ENCODE measurements at regions not wholly inside any gene's neighbourhood (a gene's known extent, or its start where the extent isn't known, plus 50 kb on each side); places are given as distances from the start of the nearest gene placed in this dataset.

- in situ Hi-C loops (cut with MboI; ENCODE audit: low sequenced_read_pairs) = loop anchor here (25.0 kb wide), 1 partner anchor 496 kb away; no protein-coding TSS in a partner anchor
These were observed 64.0 kb downstream of the EBNA1BP2 start for GRCh38 chr1:43108080-43108479.

- in situ Hi-C loops (cut with MboI; ENCODE audit: low sequenced_read_pairs) = loop anchor here (25.0 kb wide), 1 partner anchor 495 kb away; no protein-coding TSS in a partner anchor
These were observed 64.4 kb downstream of the EBNA1BP2 start for GRCh38 chr1:43107664-43108063.

GRCh38 chr1:43104027-43104763 is 67.9 kb downstream of the EBNA1BP2 start:
- in situ Hi-C loops (cut with MboI; ENCODE audit: low sequenced_read_pairs) = loop anchor here (25.0 kb wide), 1 partner anchor 492 kb away; no protein-coding TSS in a partner anchor

- in situ Hi-C loops (cut with MboI; ENCODE audit: low sequenced_read_pairs) = loop anchor here (25.0 kb wide), 1 partner anchor 489 kb away; no protein-coding TSS in a partner anchor
These were observed 71.0 kb downstream of the EBNA1BP2 start for GRCh38 chr1:43101061-43101460.

- in situ Hi-C loops (cut with MboI; ENCODE audit: low sequenced_read_pairs) = loop anchor here (25.0 kb wide), 1 partner anchor 586 kb away; no protein-coding TSS in a partner anchor
These were observed 73.9 kb downstream of the EBNA1BP2 start for GRCh38 chr1:43098200-43098599.

- in situ Hi-C loops (cut with MboI; ENCODE audit: low sequenced_read_pairs) = loop anchor here (25.0 kb wide), 1 partner anchor 584 kb away; no protein-coding TSS in a partner anchor
These were observed 75.6 kb downstream of the EBNA1BP2 start for GRCh38 chr1:43096528-43096927.

GRCh38 chr1:43090812-43091211 is 81.3 kb downstream of the EBNA1BP2 start:
- in situ Hi-C loops (cut with MboI; ENCODE audit: low sequenced_read_pairs) = loop anchor here (25.0 kb wide), 1 partner anchor 579 kb away; no protein-coding TSS in a partner anchor

- in situ Hi-C loops (cut with MboI; ENCODE audit: low sequenced_read_pairs) = loop anchor here (25.0 kb wide), 1 partner anchor 578 kb away; no protein-coding TSS in a partner anchor
These were observed 81.9 kb downstream of the EBNA1BP2 start for GRCh38 chr1:43090157-43090556.

GRCh38 chr1:43083375-43083891 is 88.7 kb downstream of the EBNA1BP2 start:
- in situ Hi-C loops (cut with MboI; ENCODE audit: low sequenced_read_pairs) = loop anchor here (25.0 kb wide), 1 partner anchor 571 kb away; no protein-coding TSS in a partner anchor

- in situ Hi-C loops (cut with MboI; ENCODE audit: low sequenced_read_pairs) = loop anchor here (25.0 kb wide), 1 partner anchor 570 kb away; no protein-coding TSS in a partner anchor
These were observed 89.3 kb downstream of the EBNA1BP2 start for GRCh38 chr1:43082740-43083139.

GRCh38 chr1:43077273-43077672 is 94.8 kb downstream of the EBNA1BP2 start:
- in situ Hi-C loops (cut with MboI; ENCODE audit: low sequenced_read_pairs) = loop anchor here (10.0 to 25.0 kb wide), 2 partner anchors 292 to 565 kb away; partner anchors contain the start of gene TMEM269

- in situ Hi-C loops (cut with MboI; ENCODE audit: low sequenced_read_pairs) = loop anchor here (5.0 to 25.0 kb wide), 3 partner anchors 142 to 562 kb away; partner anchors contain the start of gene TMEM269
These were observed 97.4 kb downstream of the EBNA1BP2 start for GRCh38 chr1:43074709-43075108.

- in situ Hi-C loops (cut with MboI; ENCODE audit: low sequenced_read_pairs) = loop anchor here (5.0 to 10.0 kb wide), 2 partner anchors 142 to 289 kb away; partner anchors contain the start of gene TMEM269
These were observed 97.8 kb downstream of the EBNA1BP2 start for GRCh38 chr1:43074244-43074643.

GRCh38 chr1:43073490-43074230 is 98.4 kb downstream of the EBNA1BP2 start:
- in situ Hi-C loops (cut with MboI; ENCODE audit: low sequenced_read_pairs) = loop anchor here (5.0 to 10.0 kb wide), 2 partner anchors 141 to 289 kb away; partner anchors contain the start of gene TMEM269

GRCh38 chr1:43072314-43072713 is 99.8 kb downstream of the EBNA1BP2 start:
- in situ Hi-C loops (cut with MboI; ENCODE audit: low sequenced_read_pairs) = loop anchor here (5.0 to 10.0 kb wide), 2 partner anchors 140 to 288 kb away; partner anchors contain the start of gene TMEM269

- in situ Hi-C loops (cut with MboI; ENCODE audit: low sequenced_read_pairs) = loop anchor here (5.0 to 10.0 kb wide), 2 partner anchors 139 to 286 kb away; partner anchors contain the start of gene TMEM269
These were observed 100.8 kb downstream of the EBNA1BP2 start for GRCh38 chr1:43071241-43071640.

GRCh38 chr1:43069461-43070050 is 102.5 kb downstream of the EBNA1BP2 start:
- in situ Hi-C loops (cut with MboI; ENCODE audit: low sequenced_read_pairs) = loop anchor here (5.0 to 10.0 kb wide), 2 partner anchors 137 to 285 kb away; partner anchors contain the start of gene TMEM269

GRCh38 chr1:43068911-43069310 is 103.2 kb downstream of the EBNA1BP2 start:
- in situ Hi-C loops (cut with MboI; ENCODE audit: low sequenced_read_pairs) = no loop called here

GRCh38 chr1:43067977-43068751 is 103.9 kb downstream of the EBNA1BP2 start:
- in situ Hi-C loops (cut with MboI; ENCODE audit: low sequenced_read_pairs) = no loop called here

Measured in HL-60/S4 (cell line).